ENCODE measurements at regions not wholly inside any gene's neighbourhood (a gene's known extent, or its start where the extent isn't known, plus 50 kb on each side); places are given as distances from the start of the nearest gene placed in this dataset.

- no peak overlapping the region for H3K4me3 ChIP-seq (ENCODE audit: low read depth, low read length)
- no peak for DNase-seq (ENCODE audit: low read depth)
- no peak for TF ChIP-seq CTCF (conservative IDR thresholded peaks at IDR 0.05; ENCODE audit: low read depth, low read length)
Observed at GRCh38 chr2:236503583-236503982, 66.0 kb upstream of the ACKR3 start.

GRCh38 chr2:236505041-236505440, 64.6 kb upstream of the ACKR3 start:
- no peak for TF ChIP-seq CTCF (conservative IDR thresholded peaks at IDR 0.05; ENCODE audit: low read depth, low read length)
- DNase-seq (ENCODE audit: low read depth) = no peak
- H3K4me3 ChIP-seq (ENCODE audit: low read depth, low read length) = no peak overlapping the region

GRCh38 chr2:236505648-236506047, 64.0 kb upstream of the ACKR3 start:
- no peak overlapping the region for H3K4me3 ChIP-seq (ENCODE audit: low read depth, low read length)
- DNase-seq (ENCODE audit: low read depth) = no peak
- no peak for TF ChIP-seq CTCF (conservative IDR thresholded peaks at IDR 0.05; ENCODE audit: low read depth, low read length)

GRCh38 chr2:236507393-236508085, 62.1 kb upstream of the ACKR3 start:
- no peak for TF ChIP-seq CTCF (conservative IDR thresholded peaks at IDR 0.05; ENCODE audit: low read depth, low read length)
- peak overlapping the region; percentile 80 for H3K4me3 ChIP-seq (ENCODE audit: low read depth, low read length)
- DNase-seq (ENCODE audit: low read depth) = no peak

- TF ChIP-seq CTCF (conservative IDR thresholded peaks at IDR 0.05; ENCODE audit: low read depth, low read length) = no peak
- DNase-seq (ENCODE audit: low read depth) = no peak
- H3K4me3 ChIP-seq (ENCODE audit: low read depth, low read length) = no peak overlapping the region
Observed at GRCh38 chr2:236508466-236508865, 61.2 kb upstream of the ACKR3 start.

- no peak for TF ChIP-seq CTCF (conservative IDR thresholded peaks at IDR 0.05; ENCODE audit: low read depth, low read length)
- no peak for DNase-seq (ENCODE audit: low read depth)
- no peak overlapping the region for H3K4me3 ChIP-seq (ENCODE audit: low read depth, low read length)
Observed at GRCh38 chr2:236510034-236510433, 59.6 kb upstream of the ACKR3 start.

GRCh38 chr2:236511266-236511665, 58.4 kb upstream of the ACKR3 start:
- no peak for TF ChIP-seq CTCF (conservative IDR thresholded peaks at IDR 0.05; ENCODE audit: low read depth, low read length)
- no peak for DNase-seq (ENCODE audit: low read depth)
- no peak overlapping the region for H3K4me3 ChIP-seq (ENCODE audit: low read depth, low read length)

Measured in epithelial cell of proximal tubule (primary cell).